Activated CD8-positive, alpha-beta memory T cell treated with anti-CD3 and anti-CD28 coated beads, Interleukin-2, amount 10 ng/mL, durations not matched to agents 7 days and 5 days (primary cell): ENCODE measurements at regions not wholly inside any gene's neighbourhood (a gene's known extent, or its start where the extent isn't known, plus 50 kb on each side); places are given as distances from the start of the nearest gene placed in this dataset.
"Not testable (repeated sequence)": the region's sequence is repeated elsewhere in the genome, so short reads cannot be mapped to it uniquely, and the experiment has no call there.

Experiments used
- ATAC-seq: fragments of 150-1000 bp; cut with Tn5 transposase; one replicate; pipeline ENCODE4 v1.10.0; 2021; ENCODE audit warnings: moderate library complexity
- CTCF ChIA-PET: fragments of 350-600 bp; sonication (Branson Sonifier 250); formaldehyde crosslinking; loops from one replicate; lab custom pipeline; 2021; ENCODE audit warnings: antibody characterized with exemption; lab: Charles Lee
- DNase-seq: peaks from one replicate; pipeline ENCODE4 v3.0.0-alpha.2; 2020
- H3K27ac Mint-ChIP-seq: one replicate; pipeline ENCODE4 v1.8.0; 2021; ENCODE audit warnings: mild to moderate bottlenecking, mixed read lengths
- H3K27me3 Mint-ChIP-seq: one replicate; pipeline ENCODE4 v1.8.0; 2021; ENCODE audit warnings: mixed read lengths
- H3K36me3 Mint-ChIP-seq: one replicate; pipeline ENCODE4 v1.8.0; 2021; ENCODE audit warnings: mild to moderate bottlenecking, mixed read lengths
- H3K4me1 Mint-ChIP-seq: one replicate; pipeline ENCODE4 v1.8.0; 2021; ENCODE audit warnings: mixed read lengths
- H3K4me3 Mint-ChIP-seq: one replicate; pipeline ENCODE4 v1.8.0; 2021; ENCODE audit warnings: mild to moderate bottlenecking, moderate library complexity, mixed read lengths
- H3K9me3 Mint-ChIP-seq: one replicate; pipeline ENCODE4 v1.8.0; 2022; ENCODE audit warnings: low read depth, mixed read lengths

- H3K4me3 Mint-ChIP-seq = no peak overlapping the region
- no peak for DNase-seq
- H3K36me3 Mint-ChIP-seq = peaks cover 5% of the 10 kb centered on the region
- H3K9me3 Mint-ChIP-seq = no peaks in the 10 kb centered on the region
- H3K27me3 Mint-ChIP-seq = no peaks in the 10 kb centered on the region
- no peak overlapping the region for H3K27ac Mint-ChIP-seq
- H3K4me1 Mint-ChIP-seq = peaks cover 9% of the 10 kb centered on the region
- no peak for ATAC-seq
- CTCF ChIA-PET = no interaction called here
Observed at GRCh38 chr6:141464896-141465295, 667.8 kb upstream of the GJE1 start.

GRCh38 chr6:141464490-141464889, 668.2 kb upstream of the GJE1 start:
- Mint-ChIP-seq H3K4me3 (no peak overlapping the region), H3K36me3 (peaks cover 5% of the 10 kb centered on the region), H3K27ac (no peak overlapping the region), H3K4me1 (peaks cover 9% of the 10 kb centered on the region), H3K9me3 (no peaks in the 10 kb centered on the region), H3K27me3 (no peaks in the 10 kb centered on the region)
- CTCF ChIA-PET = no interaction called here
- DNase-seq (no peak), ATAC-seq (peak; percentile 33)

- ATAC-seq = no peak
- peaks cover 9% of the 10 kb centered on the region for H3K4me1 Mint-ChIP-seq
- CTCF ChIA-PET = no interaction called here
Observed at GRCh38 chr6:141463237-141463977, 669.3 kb upstream of the GJE1 start.

GRCh38 chr6:141460743-141461484, 671.8 kb upstream of the GJE1 start:
- no peak for DNase-seq
- Mint-ChIP-seq H3K27me3 (no peaks in the 10 kb centered on the region), H3K4me1 (peaks cover 9% of the 10 kb centered on the region), H3K36me3 (peaks cover 4% of the 10 kb centered on the region), H3K4me3 (no peak overlapping the region), H3K9me3 (no peaks in the 10 kb centered on the region), H3K27ac (no peak overlapping the region)
- CTCF ChIA-PET = interaction anchor here (0.6 to 1.4 kb wide), 2 partner anchors 22 to 24 kb away, joined by 4 to 5 read pairs; no protein-coding TSS in a partner anchor
- no peak for ATAC-seq

More at GRCh38 chr6:141463237-141463977, 669.3 kb upstream of the GJE1 start:
- H3K9me3 Mint-ChIP-seq = no peaks in the 10 kb centered on the region
- no peaks in the 10 kb centered on the region for H3K27me3 Mint-ChIP-seq
- no peak overlapping the region for H3K4me3 Mint-ChIP-seq
- H3K27ac Mint-ChIP-seq = peak overlapping the region; percentile 24
- no peak for DNase-seq
- peaks cover 5% of the 10 kb centered on the region for H3K36me3 Mint-ChIP-seq

GRCh38 chr6:141460245-141460644, 672.5 kb upstream of the GJE1 start:
- CTCF ChIA-PET, H3K27me3 Mint-ChIP-seq, H3K36me3 Mint-ChIP-seq, ATAC-seq, H3K9me3 Mint-ChIP-seq, H3K27ac Mint-ChIP-seq, DNase-seq, H3K4me3 Mint-ChIP-seq, H3K4me1 Mint-ChIP-seq: not testable (repeated sequence)

DNA sequence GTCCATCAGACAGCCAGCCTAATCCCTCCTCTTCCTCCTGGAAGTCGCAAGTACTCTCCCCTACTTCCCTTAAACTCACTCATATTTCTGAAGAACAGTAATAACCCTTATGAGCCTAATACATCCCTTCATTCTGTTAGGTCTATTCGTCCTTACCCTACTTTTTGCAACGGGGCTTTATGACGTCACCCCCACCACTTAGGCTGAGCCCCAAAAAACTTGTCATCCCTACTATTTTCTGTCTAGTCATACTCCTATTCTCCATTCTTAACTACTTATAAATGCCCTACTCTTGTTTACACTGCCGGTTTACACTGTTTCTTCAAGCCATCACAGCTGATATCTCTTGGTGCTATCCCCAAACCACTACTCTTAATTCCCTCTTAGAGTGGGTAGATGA, 674.7 kb upstream of the GJE1 start:
- H3K4me1 Mint-ChIP-seq, H3K27me3 Mint-ChIP-seq, H3K9me3 Mint-ChIP-seq, H3K27ac Mint-ChIP-seq, H3K36me3 Mint-ChIP-seq, CTCF ChIA-PET, ATAC-seq, DNase-seq, H3K4me3 Mint-ChIP-seq: not testable (repeated sequence)

- Mint-ChIP-seq H3K4me1 (no peaks in the 10 kb centered on the region), H3K36me3 (no peaks in the 10 kb centered on the region), H3K9me3 (no peaks in the 10 kb centered on the region), H3K4me3 (no peak overlapping the region), H3K27me3 (no peaks in the 10 kb centered on the region), H3K27ac (no peak overlapping the region)
- CTCF ChIA-PET = interaction anchor here (0.5 kb wide), 1 partner anchor 176 kb away, joined by 3 read pairs; no protein-coding TSS in a partner anchor
- no peak for ATAC-seq
- DNase-seq = no peak
Observed at GRCh38 chr6:141452354-141452686, 680.4 kb upstream of the GJE1 start.

- DNase-seq (no peak), ATAC-seq (no peak)
- no peaks in the 10 kb centered on the region for H3K4me1 Mint-ChIP-seq
- no peak overlapping the region for H3K4me3 Mint-ChIP-seq
- H3K27me3 Mint-ChIP-seq = no peaks in the 10 kb centered on the region
- H3K27ac Mint-ChIP-seq = no peak overlapping the region
- CTCF ChIA-PET = no interaction called here
- H3K36me3 Mint-ChIP-seq = no peaks in the 10 kb centered on the region
- H3K9me3 Mint-ChIP-seq = no peaks in the 10 kb centered on the region
Observed at GRCh38 chr6:141451511-141452353, 681.0 kb upstream of the GJE1 start.

- no peaks in the 10 kb centered on the region for H3K4me1 Mint-ChIP-seq
- H3K36me3 Mint-ChIP-seq = no peaks in the 10 kb centered on the region
- H3K27me3 Mint-ChIP-seq = no peaks in the 10 kb centered on the region
- no peaks in the 10 kb centered on the region for H3K9me3 Mint-ChIP-seq
- H3K4me3 Mint-ChIP-seq = no peak overlapping the region
- CTCF ChIA-PET = no interaction called here
- no peak overlapping the region for H3K27ac Mint-ChIP-seq
- no peak for DNase-seq
- ATAC-seq = no peak
Observed at GRCh38 chr6:141451181-141451510, 681.6 kb upstream of the GJE1 start.

GRCh38 chr6:141445928-141446628, 686.6 kb upstream of the GJE1 start:
- CTCF ChIA-PET = no interaction called here
- ATAC-seq = no peak
- H3K27me3 Mint-ChIP-seq = no peaks in the 10 kb centered on the region
- no peak for DNase-seq
- H3K4me3 Mint-ChIP-seq = no peak overlapping the region
- no peak overlapping the region for H3K27ac Mint-ChIP-seq
- H3K36me3 Mint-ChIP-seq = no peaks in the 10 kb centered on the region
- no peaks in the 10 kb centered on the region for H3K9me3 Mint-ChIP-seq
- H3K4me1 Mint-ChIP-seq = no peaks in the 10 kb centered on the region

DNA sequence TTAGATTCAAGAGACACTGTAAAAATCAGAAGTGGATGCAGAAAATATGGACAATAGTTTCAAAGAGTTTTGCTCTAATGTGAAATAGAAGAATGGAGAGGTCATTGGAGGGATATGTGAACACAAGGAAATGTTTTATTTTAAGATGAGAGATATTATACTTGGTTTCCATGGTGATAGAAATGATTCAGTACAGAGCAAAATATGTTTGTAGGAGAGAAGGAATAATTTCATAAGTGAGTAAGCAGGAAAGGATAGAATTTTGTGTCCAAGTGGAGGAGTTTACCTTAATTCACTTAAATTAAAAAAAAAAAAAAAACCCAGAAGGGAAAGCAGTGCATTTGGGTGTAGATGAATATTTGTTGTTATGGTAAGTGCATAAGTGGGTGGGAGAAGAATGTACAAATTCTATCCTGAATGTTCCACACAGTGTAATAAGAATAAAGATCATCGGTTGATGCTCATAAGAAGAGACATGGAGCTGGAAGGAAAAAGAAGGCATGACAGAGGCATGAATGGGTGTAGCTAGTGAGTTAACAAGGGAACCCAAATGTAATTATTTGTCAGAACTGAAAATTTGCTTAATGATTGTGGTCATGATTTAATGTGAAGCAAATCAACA, 688.9 kb upstream of the GJE1 start:
- H3K36me3 Mint-ChIP-seq = no peaks in the 10 kb centered on the region
- H3K27ac Mint-ChIP-seq = no peak overlapping the region
- DNase-seq (no peak), ATAC-seq (no peak)
- H3K4me1 Mint-ChIP-seq = no peaks in the 10 kb centered on the region
- no peak overlapping the region for H3K4me3 Mint-ChIP-seq
- H3K9me3 Mint-ChIP-seq = no peaks in the 10 kb centered on the region
- no peaks in the 10 kb centered on the region for H3K27me3 Mint-ChIP-seq
- CTCF ChIA-PET = no interaction called here

GRCh38 chr6:141443032-141443431, 689.7 kb upstream of the GJE1 start:
- Mint-ChIP-seq H3K9me3 (no peaks in the 10 kb centered on the region), H3K4me1 (no peaks in the 10 kb centered on the region), H3K27me3 (no peaks in the 10 kb centered on the region), H3K27ac (no peak overlapping the region), H3K4me3 (no peak overlapping the region), H3K36me3 (no peaks in the 10 kb centered on the region)
- DNase-seq (no peak), ATAC-seq (no peak)
- CTCF ChIA-PET = no interaction called here

DNA sequence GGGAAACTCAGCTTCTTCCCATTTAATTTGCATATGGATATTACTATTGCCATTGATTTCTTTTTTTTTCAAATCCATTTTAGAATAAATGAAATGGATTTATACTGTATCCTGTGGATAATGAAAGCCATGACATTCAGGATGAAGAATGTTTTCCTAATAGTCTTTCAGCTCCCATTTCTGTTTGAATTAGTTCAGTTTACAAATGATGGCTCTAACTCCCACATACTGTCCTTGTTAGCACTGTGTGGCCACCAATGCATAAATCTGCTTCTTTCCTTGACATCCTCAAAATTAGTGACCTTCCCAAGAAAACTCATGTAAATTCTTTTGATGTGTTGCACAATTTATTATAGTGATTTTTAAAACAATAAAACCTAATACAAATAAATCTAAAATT, 693.2 kb upstream of the GJE1 start:
- H3K27ac Mint-ChIP-seq = no peak overlapping the region
- H3K27me3 Mint-ChIP-seq = no peaks in the 10 kb centered on the region
- no peak for DNase-seq
- no peaks in the 10 kb centered on the region for H3K36me3 Mint-ChIP-seq
- H3K9me3 Mint-ChIP-seq = no peaks in the 10 kb centered on the region
- ATAC-seq = no peak
- no peaks in the 10 kb centered on the region for H3K4me1 Mint-ChIP-seq
- CTCF ChIA-PET = no interaction called here
- no peak overlapping the region for H3K4me3 Mint-ChIP-seq
